ENCODE measurements at regions not wholly inside any gene's neighbourhood (a gene's known extent, or its start where the extent isn't known, plus 50 kb on each side); places are given as distances from the start of the nearest gene placed in this dataset.

GRCh38 chr6:8678466-8678865 is 243.1 kb upstream of the SLC35B3 start:
- H3K27ac ChIP-seq (ENCODE audit: insufficient read depth, low read depth, low read length): no peak overlapping the region
- no TSS peak for BruUV-seq (replicated peaks)
- no peaks in the 10 kb centered on the region for H3K36me3 ChIP-seq (ENCODE audit: control insufficient read depth in 2 of 2, extremely low read depth in 1 of 2, insufficient read depth in 2 of 2, low read length in 2 of 2)
- no peaks in the 10 kb centered on the region for H3K4me1 ChIP-seq (ENCODE audit: control insufficient read depth, extremely low read depth, insufficient read depth, low read length)
- H3K9me3 ChIP-seq (replicated peaks; ENCODE audit: control insufficient read depth, insufficient read depth, low read length): peaks cover 5% of the 10 kb centered on the region
- no peaks in the 10 kb centered on the region for H3K79me2 ChIP-seq (ENCODE audit: control insufficient read depth, insufficient read depth, low read length)
- no peak overlapping the region for H3K9ac ChIP-seq (replicated peaks; ENCODE audit: extremely low read depth, insufficient read depth, low read length)
- intact Hi-C loops (cut with micrococcal nuclease) (no loop called here), dilution Hi-C loops (cut with MboI; ENCODE audit: extremely low pct_ligation_motif_present, low sequenced_read_pairs) (no loop called here)
- TF ChIP-seq GATA2 (IDR thresholded peaks at IDR 0.05; ENCODE audit: insufficient read depth, insufficient read length, low read depth, low read length): no peak
- ChIA-PET CTCF (no interaction called here), POLR2A (no interaction called here)
- no peak overlapping the region for H2AFZ ChIP-seq (ENCODE audit: low read depth, low read length)
- no peaks in the 10 kb centered on the region for H4K20me1 ChIP-seq (replicated peaks; ENCODE audit: control insufficient read depth, extremely low read depth, insufficient read depth, low read length)
- FAIRE-seq (no peak), DNase-seq (ENCODE audit: low read depth, low spot score) (no peak)
- H3K4me2 ChIP-seq (ENCODE audit: insufficient read depth, low read length): no peak overlapping the region
- no peaks in the 10 kb centered on the region for H3K27me3 ChIP-seq (ENCODE audit: control insufficient read depth in 2 of 2, insufficient read depth in 2 of 2, low read length in 2 of 2)
- H3K9me1 ChIP-seq (replicated peaks; ENCODE audit: control insufficient read depth, extremely low read depth, insufficient read depth, low read length): no peaks in the 10 kb centered on the region
- no peak overlapping the region for H3K4me3 ChIP-seq (replicated peaks in 1 of 3; ENCODE audit: insufficient read depth in 1 of 3, low read depth in 1 of 3, low read length in 3 of 3)

- ChIA-PET POLR2A (no interaction called here), CTCF (no interaction called here)
- H3K4me2 ChIP-seq (ENCODE audit: insufficient read depth, low read length): no peak overlapping the region
- H3K9ac ChIP-seq (replicated peaks; ENCODE audit: extremely low read depth, insufficient read depth, low read length): no peak overlapping the region
- peaks cover 5% of the 10 kb centered on the region for H3K9me3 ChIP-seq (replicated peaks; ENCODE audit: control insufficient read depth, insufficient read depth, low read length)
- intact Hi-C loops (cut with micrococcal nuclease): no loop called here
- no peaks in the 10 kb centered on the region for H3K4me1 ChIP-seq (ENCODE audit: control insufficient read depth, extremely low read depth, insufficient read depth, low read length)
- no peak overlapping the region for H3K27ac ChIP-seq (ENCODE audit: insufficient read depth, low read depth, low read length)
- no peaks in the 10 kb centered on the region for H3K27me3 ChIP-seq (ENCODE audit: control insufficient read depth in 2 of 2, insufficient read depth in 2 of 2, low read length in 2 of 2)
- H3K9me1 ChIP-seq (replicated peaks; ENCODE audit: control insufficient read depth, extremely low read depth, insufficient read depth, low read length): no peaks in the 10 kb centered on the region
- H4K20me1 ChIP-seq (replicated peaks; ENCODE audit: control insufficient read depth, extremely low read depth, insufficient read depth, low read length): no peaks in the 10 kb centered on the region
- TF ChIP-seq EZH2 (IDR thresholded peaks at IDR 0.05; ENCODE audit: borderline replicate concordance, low read depth, low read length, severe bottlenecking) (no peak), POLR2A (IDR thresholded peaks at IDR 0.05; ENCODE audit: low read depth, low read length) (no peak), MAX (IDR thresholded peaks at IDR 0.05; ENCODE audit: insufficient read depth, insufficient read length) (no peak), JUN (IDR thresholded peaks at IDR 0.05; ENCODE audit: borderline replicate concordance, insufficient read depth, insufficient read length, low read depth) (no peak), CTCF (IDR thresholded peaks at IDR 0.05; ENCODE audit: extremely low read depth in 1 of 2, insufficient read depth in 1 of 2, low read depth in 1 of 2, low read length in 2 of 2) (no peak), FOS (IDR thresholded peaks at IDR 0.05; ENCODE audit: borderline replicate concordance, insufficient read depth, low read length) (no peak), MYC (IDR thresholded peaks at IDR 0.05; ENCODE audit: low read depth, low read length) (no peak), GATA2 (IDR thresholded peaks at IDR 0.05; ENCODE audit: insufficient read depth, insufficient read length, low read depth, low read length) (no peak), POLR2AphosphoS5 (IDR thresholded peaks at IDR 0.05; ENCODE audit: insufficient read depth, low read depth, low read length) (no peak)
- H3K79me2 ChIP-seq (ENCODE audit: control insufficient read depth, insufficient read depth, low read length): no peaks in the 10 kb centered on the region
- no peaks in the 10 kb centered on the region for H3K36me3 ChIP-seq (ENCODE audit: control insufficient read depth in 2 of 2, extremely low read depth in 1 of 2, insufficient read depth in 2 of 2, low read length in 2 of 2)
- H3K4me3 ChIP-seq (replicated peaks in 1 of 3; ENCODE audit: insufficient read depth in 1 of 3, low read depth in 1 of 3, low read length in 3 of 3): no peak overlapping the region
- FAIRE-seq (no peak), DNase-seq (ENCODE audit: low read depth, low spot score) (no peak)
- dilution Hi-C loops (cut with MboI; ENCODE audit: extremely low pct_ligation_motif_present, low sequenced_read_pairs): no loop called here
- H2AFZ ChIP-seq (ENCODE audit: low read depth, low read length): no peak overlapping the region
- no TSS peak for BruUV-seq (replicated peaks)
Measured at GRCh38 chr6:8674126-8674525, 238.8 kb upstream of the SLC35B3 start.
